GM21423 (cell line): ENCODE measurements at regions not wholly inside any gene's neighbourhood (a gene's known extent, or its start where the extent isn't known, plus 50 kb on each side); places are given as distances from the start of the nearest gene placed in this dataset.
"Not testable (repeated sequence)": the region's sequence is repeated elsewhere in the genome, so short reads cannot be mapped to it uniquely, and the experiment has no call there.

Experiments used
- ATAC-seq: cut with Tn5 transposase; IDR thresholded peaks from one replicate; pipeline ENCODE4 v1.9.1; 2021; ENCODE audit warnings: mild to moderate bottlenecking, moderate library complexity; ENCODE audit not compliant: unreplicated experiment

- no peak for ATAC-seq
Measured at GRCh38 chr2:200199576-200200263, 106.8 kb upstream of the SPATS2L start.

GRCh38 chr2:200201839-200202238, 104.7 kb upstream of the SPATS2L start:
- not testable (repeated sequence) for ATAC-seq

- no peak for ATAC-seq
Measured at GRCh38 chr2:200203381-200203827, 103.1 kb upstream of the SPATS2L start.

- ATAC-seq: no peak
Measured at GRCh38 chr2:200208041-200208440, 98.5 kb upstream of the SPATS2L start.

GRCh38 chr2:200209030-200209429, 97.5 kb upstream of the SPATS2L start:
- ATAC-seq: no peak

- no peak for ATAC-seq
Measured at GRCh38 chr2:200211643-200212042, 94.8 kb upstream of the SPATS2L start.

- ATAC-seq: no peak
Measured at GRCh38 chr2:200212862-200213425, 93.5 kb upstream of the SPATS2L start.

- ATAC-seq: no peak
Measured at GRCh38 chr2:200216310-200216709, 90.2 kb upstream of the SPATS2L start.

- no peak for ATAC-seq
Measured at GRCh38 chr2:200217320-200217719, 89.2 kb upstream of the SPATS2L start.

- ATAC-seq: no peak
Measured at GRCh38 chr2:200218645-200219044, 87.8 kb upstream of the SPATS2L start.

GRCh38 chr2:200219309-200220113, 87.0 kb upstream of the SPATS2L start:
- ATAC-seq: no peak

- ATAC-seq: no peak
Measured at GRCh38 chr2:200220251-200220650, 86.2 kb upstream of the SPATS2L start.

GRCh38 chr2:200221055-200221955, 85.2 kb upstream of the SPATS2L start:
- no peak for ATAC-seq

GRCh38 chr2:200222791-200223190, 83.7 kb upstream of the SPATS2L start:
- ATAC-seq: no peak

GRCh38 chr2:200223205-200223784, 83.2 kb upstream of the SPATS2L start:
- ATAC-seq: no peak

- no peak for ATAC-seq
Measured at GRCh38 chr2:200225951-200226350, 80.5 kb upstream of the SPATS2L start.

- no peak for ATAC-seq
Measured at GRCh38 chr2:200226451-200227426, 79.8 kb upstream of the SPATS2L start.

- no peak for ATAC-seq
Measured at GRCh38 chr2:200230716-200231115, 75.8 kb upstream of the SPATS2L start.

- ATAC-seq: no peak
Measured at GRCh38 chr2:200235533-200235932, 71.0 kb upstream of the SPATS2L start.
